ENCODE measurements at regions not wholly inside any gene's neighbourhood (a gene's known extent, or its start where the extent isn't known, plus 50 kb on each side); places are given as distances from the start of the nearest gene placed in this dataset.

DNA sequence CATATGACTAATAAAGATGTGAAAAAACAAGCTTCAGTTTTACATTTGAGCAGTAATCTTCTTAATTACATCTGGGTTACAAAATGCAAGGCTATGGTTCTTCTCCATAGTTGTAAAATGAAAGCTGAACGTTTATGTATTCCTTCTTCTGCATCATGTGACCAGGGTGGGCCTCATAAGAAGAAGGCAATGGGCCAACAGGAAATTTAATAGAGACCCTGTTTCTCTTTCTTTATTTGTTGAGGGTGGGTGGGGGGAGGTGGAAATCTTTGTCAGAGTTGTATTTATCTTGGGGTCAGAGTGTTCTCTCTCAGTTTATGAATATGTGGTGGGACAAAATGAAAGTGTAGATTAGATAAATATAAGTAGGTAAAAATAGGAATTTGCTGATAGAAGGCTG, 418.8 kb downstream of the TLE4 start:
- TF ChIP-seq, protein P1, sequence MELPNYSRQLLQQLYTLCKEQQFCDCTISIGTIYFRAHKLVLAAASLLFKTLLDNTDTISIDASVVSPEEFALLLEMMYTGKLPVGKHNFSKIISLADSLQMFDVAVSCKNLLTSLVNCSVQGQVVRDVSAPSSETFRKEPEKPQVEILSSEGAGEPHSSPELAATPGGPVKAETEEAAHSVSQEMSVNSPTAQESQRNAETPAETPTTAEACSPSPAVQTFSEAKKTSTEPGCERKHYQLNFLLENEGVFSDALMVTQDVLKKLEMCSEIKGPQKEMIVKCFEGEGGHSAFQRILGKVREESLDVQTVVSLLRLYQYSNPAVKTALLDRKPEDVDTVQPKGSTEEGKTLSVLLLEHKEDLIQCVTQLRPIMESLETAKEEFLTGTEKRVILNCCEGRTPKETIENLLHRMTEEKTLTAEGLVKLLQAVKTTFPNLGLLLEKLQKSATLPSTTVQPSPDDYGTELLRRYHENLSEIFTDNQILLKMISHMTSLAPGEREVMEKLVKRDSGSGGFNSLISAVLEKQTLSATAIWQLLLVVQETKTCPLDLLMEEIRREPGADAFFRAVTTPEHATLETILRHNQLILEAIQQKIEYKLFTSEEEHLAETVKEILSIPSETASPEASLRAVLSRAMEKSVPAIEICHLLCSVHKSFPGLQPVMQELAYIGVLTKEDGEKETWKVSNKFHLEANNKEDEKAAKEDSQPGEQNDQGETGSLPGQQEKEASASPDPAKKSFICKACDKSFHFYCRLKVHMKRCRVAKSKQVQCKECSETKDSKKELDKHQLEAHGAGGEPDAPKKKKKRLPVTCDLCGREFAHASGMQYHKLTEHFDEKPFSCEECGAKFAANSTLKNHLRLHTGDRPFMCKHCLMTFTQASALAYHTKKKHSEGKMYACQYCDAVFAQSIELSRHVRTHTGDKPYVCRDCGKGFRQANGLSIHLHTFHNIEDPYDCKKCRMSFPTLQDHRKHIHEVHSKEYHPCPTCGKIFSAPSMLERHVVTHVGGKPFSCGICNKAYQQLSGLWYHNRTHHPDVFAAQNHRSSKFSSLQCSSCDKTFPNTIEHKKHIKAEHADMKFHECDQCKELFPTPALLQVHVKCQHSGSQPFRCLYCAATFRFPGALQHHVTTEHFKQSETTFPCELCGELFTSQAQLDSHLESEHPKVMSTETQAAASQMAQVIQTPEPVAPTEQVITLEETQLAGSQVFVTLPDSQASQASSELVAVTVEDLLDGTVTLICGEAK (IDR thresholded peaks at IDR 0.05; ENCODE audit: borderline replicate concordance) = no peak
- TF ChIP-seq SPI1 (IDR thresholded peaks at IDR 0.05; ENCODE audit: borderline replicate concordance, insufficient read depth, low read depth, low read length) (no peak), BRCA1 (IDR thresholded peaks at IDR 0.05; ENCODE audit: low read depth, low read length) (no peak), POLR2AphosphoS5 (IDR thresholded peaks at IDR 0.05; ENCODE audit: low read length) (no peak), NR2C2 (IDR thresholded peaks at IDR 0.05; ENCODE audit: borderline replicate concordance, control insufficient read depth, insufficient read length, low read depth) (no peak)
- TF ChIP-seq, protein P2, sequence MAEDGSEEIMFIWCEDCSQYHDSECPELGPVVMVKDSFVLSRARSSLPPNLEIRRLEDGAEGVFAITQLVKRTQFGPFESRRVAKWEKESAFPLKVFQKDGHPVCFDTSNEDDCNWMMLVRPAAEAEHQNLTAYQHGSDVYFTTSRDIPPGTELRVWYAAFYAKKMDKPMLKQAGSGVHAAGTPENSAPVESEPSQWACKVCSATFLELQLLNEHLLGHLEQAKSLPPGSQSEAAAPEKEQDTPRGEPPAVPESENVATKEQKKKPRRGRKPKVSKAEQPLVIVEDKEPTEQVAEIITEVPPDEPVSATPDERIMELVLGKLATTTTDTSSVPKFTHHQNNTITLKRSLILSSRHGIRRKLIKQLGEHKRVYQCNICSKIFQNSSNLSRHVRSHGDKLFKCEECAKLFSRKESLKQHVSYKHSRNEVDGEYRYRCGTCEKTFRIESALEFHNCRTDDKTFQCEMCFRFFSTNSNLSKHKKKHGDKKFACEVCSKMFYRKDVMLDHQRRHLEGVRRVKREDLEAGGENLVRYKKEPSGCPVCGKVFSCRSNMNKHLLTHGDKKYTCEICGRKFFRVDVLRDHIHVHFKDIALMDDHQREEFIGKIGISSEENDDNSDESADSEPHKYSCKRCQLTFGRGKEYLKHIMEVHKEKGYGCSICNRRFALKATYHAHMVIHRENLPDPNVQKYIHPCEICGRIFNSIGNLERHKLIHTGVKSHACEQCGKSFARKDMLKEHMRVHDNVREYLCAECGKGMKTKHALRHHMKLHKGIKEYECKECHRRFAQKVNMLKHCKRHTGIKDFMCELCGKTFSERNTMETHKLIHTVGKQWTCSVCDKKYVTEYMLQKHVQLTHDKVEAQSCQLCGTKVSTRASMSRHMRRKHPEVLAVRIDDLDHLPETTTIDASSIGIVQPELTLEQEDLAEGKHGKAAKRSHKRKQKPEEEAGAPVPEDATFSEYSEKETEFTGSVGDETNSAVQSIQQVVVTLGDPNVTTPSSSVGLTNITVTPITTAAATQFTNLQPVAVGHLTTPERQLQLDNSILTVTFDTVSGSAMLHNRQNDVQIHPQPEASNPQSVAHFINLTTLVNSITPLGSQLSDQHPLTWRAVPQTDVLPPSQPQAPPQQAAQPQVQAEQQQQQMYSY (CRISPR knock-in tag; IDR thresholded peaks at IDR 0.05) = no peak
- TF ChIP-seq, protein P3, sequence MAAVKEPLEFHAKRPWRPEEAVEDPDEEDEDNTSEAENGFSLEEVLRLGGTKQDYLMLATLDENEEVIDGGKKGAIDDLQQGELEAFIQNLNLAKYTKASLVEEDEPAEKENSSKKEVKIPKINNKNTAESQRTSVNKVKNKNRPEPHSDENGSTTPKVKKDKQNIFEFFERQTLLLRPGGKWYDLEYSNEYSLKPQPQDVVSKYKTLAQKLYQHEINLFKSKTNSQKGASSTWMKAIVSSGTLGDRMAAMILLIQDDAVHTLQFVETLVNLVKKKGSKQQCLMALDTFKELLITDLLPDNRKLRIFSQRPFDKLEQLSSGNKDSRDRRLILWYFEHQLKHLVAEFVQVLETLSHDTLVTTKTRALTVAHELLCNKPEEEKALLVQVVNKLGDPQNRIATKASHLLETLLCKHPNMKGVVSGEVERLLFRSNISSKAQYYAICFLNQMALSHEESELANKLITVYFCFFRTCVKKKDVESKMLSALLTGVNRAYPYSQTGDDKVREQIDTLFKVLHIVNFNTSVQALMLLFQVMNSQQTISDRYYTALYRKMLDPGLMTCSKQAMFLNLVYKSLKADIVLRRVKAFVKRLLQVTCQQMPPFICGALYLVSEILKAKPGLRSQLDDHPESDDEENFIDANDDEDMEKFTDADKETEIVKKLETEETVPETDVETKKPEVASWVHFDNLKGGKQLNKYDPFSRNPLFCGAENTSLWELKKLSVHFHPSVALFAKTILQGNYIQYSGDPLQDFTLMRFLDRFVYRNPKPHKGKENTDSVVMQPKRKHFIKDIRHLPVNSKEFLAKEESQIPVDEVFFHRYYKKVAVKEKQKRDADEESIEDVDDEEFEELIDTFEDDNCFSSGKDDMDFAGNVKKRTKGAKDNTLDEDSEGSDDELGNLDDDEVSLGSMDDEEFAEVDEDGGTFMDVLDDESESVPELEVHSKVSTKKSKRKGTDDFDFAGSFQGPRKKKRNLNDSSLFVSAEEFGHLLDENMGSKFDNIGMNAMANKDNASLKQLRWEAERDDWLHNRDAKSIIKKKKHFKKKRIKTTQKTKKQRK (IDR thresholded peaks at IDR 0.05; ENCODE audit: low read depth, low read length) = no peak
- TF ChIP-seq, protein P4, sequence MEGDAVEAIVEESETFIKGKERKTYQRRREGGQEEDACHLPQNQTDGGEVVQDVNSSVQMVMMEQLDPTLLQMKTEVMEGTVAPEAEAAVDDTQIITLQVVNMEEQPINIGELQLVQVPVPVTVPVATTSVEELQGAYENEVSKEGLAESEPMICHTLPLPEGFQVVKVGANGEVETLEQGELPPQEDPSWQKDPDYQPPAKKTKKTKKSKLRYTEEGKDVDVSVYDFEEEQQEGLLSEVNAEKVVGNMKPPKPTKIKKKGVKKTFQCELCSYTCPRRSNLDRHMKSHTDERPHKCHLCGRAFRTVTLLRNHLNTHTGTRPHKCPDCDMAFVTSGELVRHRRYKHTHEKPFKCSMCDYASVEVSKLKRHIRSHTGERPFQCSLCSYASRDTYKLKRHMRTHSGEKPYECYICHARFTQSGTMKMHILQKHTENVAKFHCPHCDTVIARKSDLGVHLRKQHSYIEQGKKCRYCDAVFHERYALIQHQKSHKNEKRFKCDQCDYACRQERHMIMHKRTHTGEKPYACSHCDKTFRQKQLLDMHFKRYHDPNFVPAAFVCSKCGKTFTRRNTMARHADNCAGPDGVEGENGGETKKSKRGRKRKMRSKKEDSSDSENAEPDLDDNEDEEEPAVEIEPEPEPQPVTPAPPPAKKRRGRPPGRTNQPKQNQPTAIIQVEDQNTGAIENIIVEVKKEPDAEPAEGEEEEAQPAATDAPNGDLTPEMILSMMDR (IDR thresholded peaks at IDR 0.05 in 2 of 3, conservative IDR thresholded peaks at IDR 0.05 in 1 of 3; ENCODE audit: control insufficient read depth in 2 of 3, extremely low read depth in 1 of 3, insufficient read depth in 1 of 3, low read depth in 3 of 3, low read length in 3 of 3) = no peak

All from GM12878 (cell line).